SK-N-SH (cell line): ENCODE measurements at regions not wholly inside any gene's neighbourhood (a gene's known extent, or its start where the extent isn't known, plus 50 kb on each side); places are given as distances from the start of the nearest gene placed in this dataset.

Experiments used
- CTCF ChIA-PET: fragments of 300-600, 350-600 bp; formaldehyde crosslinking; extraction: SDS; loops from one replicate; lab custom pipeline; 2021; lab: Yijun Ruan, JAX
- POLR2A ChIA-PET: fragments of 350-600 bp; sonication (Branson Sonifier 250); formaldehyde crosslinking; extraction: SDS; loops from one replicate; lab custom pipeline; 2020; ENCODE audit warnings: antibody characterized with exemption, inconsistent platforms; lab: Yijun Ruan, JAX
- DNase-seq: peaks from one replicate; pipeline ENCODE4 v3.0.0; 2012
- H2AFZ ChIP-seq: fragments of 200-600 bp; sonication (generic); 2 replicates; pipeline ENCODE4 v1.8.1; 2016; ENCODE audit warnings: antibody characterized with exemption, mild to moderate bottlenecking, low read depth
- H3F3A ChIP-seq: fragments of 200-600 bp; sonication (generic); replicated peaks from 2 replicates; pipeline ENCODE3; 2016; ENCODE audit warnings: antibody characterized with exemption, mild to moderate bottlenecking; ENCODE audit not compliant: insufficient read depth
- H3K27ac ChIP-seq, 2 experiments: fragments of 200-500 bp in 1 of 2; fragments of 200-600 bp in 1 of 2; sonication (Bioruptor generic) in 1 of 2; sonication (generic), shearing (Covaris generic) in 1 of 2; 2 replicates each; pipeline versions ENCODE4 v1.5.1 to v1.6.1; 2014 to 2016; ENCODE audit warnings: low read depth in 2 of 2, inconsistent platforms in 1 of 2, low read length in 1 of 2, mild to moderate bottlenecking in 1 of 2, mixed read lengths in 1 of 2
- H3K27me3 ChIP-seq: fragments of 200-600 bp; sonication (generic), shearing (Covaris generic); 2 replicates; pipeline ENCODE4 v1.6.1; 2016; ENCODE audit warnings: mixed run types; ENCODE audit not compliant: insufficient read depth
- H3K36me3 ChIP-seq, 2 experiments: fragments of 200-500 bp in 1 of 2; fragments of 200-600 bp in 1 of 2; sonication (Bioruptor generic) in 1 of 2; sonication (generic) in 1 of 2; replicated peaks in 1 of 2; 2 replicates each; pipeline versions ENCODE3 to v1.5.1; 2014 to 2016; ENCODE audit warnings: low read length in 1 of 2, mild to moderate bottlenecking in 1 of 2; ENCODE audit not compliant: insufficient read depth in 2 of 2, control insufficient read depth in 1 of 2
- H3K4me1 ChIP-seq, 2 experiments: fragments of 200-500 bp in 1 of 2; fragments of 200-600 bp in 1 of 2; sonication (Bioruptor generic) in 1 of 2; sonication (generic), shearing (Covaris generic) in 1 of 2; 2 replicates each; pipeline versions ENCODE4 v1.5.1 to v1.6.1; 2014 to 2016; ENCODE audit warnings: low read depth in 1 of 2, low read length in 1 of 2, mixed run types in 1 of 2; ENCODE audit not compliant: insufficient read depth in 2 of 2, control insufficient read depth in 1 of 2
- H3K4me2 ChIP-seq: fragments of 200-600 bp; sonication (generic), shearing (Covaris generic); 2 replicates; pipeline ENCODE4 v1.6.1; 2017; ENCODE audit warnings: mixed run types
- H3K4me3 ChIP-seq, 2 experiments: fragments of 200-500 bp in 1 of 2; fragments of 200-600 bp in 1 of 2; sonication (Bioruptor generic) in 1 of 2; sonication (generic), shearing (Covaris generic) in 1 of 2; 2 replicates each; pipeline versions ENCODE4 v1.5.1 to v1.8.1; 2014 to 2016; ENCODE audit warnings: low read depth in 2 of 2, inconsistent platforms in 1 of 2, low read length in 1 of 2, mild to moderate bottlenecking in 1 of 2, mixed read lengths in 1 of 2, moderate library complexity in 1 of 2
- H3K79me2 ChIP-seq: fragments of 200-600 bp; sonication (generic); 2 replicates; pipeline ENCODE4 v1.8.1; 2017; ENCODE audit warnings: mild to moderate bottlenecking; ENCODE audit not compliant: insufficient read depth
- H3K9ac ChIP-seq: fragments of 200-600 bp; sonication (generic); 2 replicates; pipeline ENCODE4 v1.6.1; 2017; ENCODE audit warnings: mixed run types
- H3K9me2 ChIP-seq: fragments of 200-600 bp; sonication (generic); 2 replicates; pipeline ENCODE4 v1.6.1; 2017; ENCODE audit warnings: mixed run types
- H3K9me3 ChIP-seq: fragments of 200-600 bp; sonication (generic); 2 replicates; pipeline ENCODE4 v1.6.1; 2017; ENCODE audit warnings: mixed run types, mild to moderate bottlenecking, moderate library complexity
- H4K20me1 ChIP-seq: fragments of 200-600 bp; sonication (generic); 2 replicates; pipeline ENCODE4 v1.6.1; 2017; ENCODE audit warnings: mild to moderate bottlenecking, mixed run types; ENCODE audit not compliant: insufficient read depth
- CHD2 ChIP-seq: fragments of 150-350 bp; IDR thresholded peaks from 2 replicates; pipeline ENCODE4 v1.6.1; 2018; ENCODE audit warnings: low read length; ENCODE audit not compliant: partially characterized antibody
- EZH2phosphoT487 ChIP-seq: fragments of 200-600 bp; sonication (generic); IDR thresholded peaks from 2 replicates; pipeline ENCODE4 v1.6.1; 2017; ENCODE audit warnings: low read depth, mixed run types, mild to moderate bottlenecking, antibody characterized with exemption, moderate library complexity, borderline replicate concordance
- FOSL2 ChIP-seq: IDR thresholded peaks from 2 replicates; pipeline ENCODE4 v1.4.0; 2012; ENCODE audit warnings: low read depth, mild to moderate bottlenecking, moderate library complexity, borderline replicate concordance
- FOXJ3 ChIP-seq: sonication (generic); formaldehyde crosslinking; IDR thresholded peaks from 2 replicates; pipeline ENCODE4 v1.5.1; 2020; ENCODE audit warnings: mild to moderate bottlenecking, missing genetic modification reagents
- GABPA ChIP-seq: IDR thresholded peaks from 2 replicates; pipeline ENCODE4 v1.4.0; 2012; ENCODE audit warnings: low read depth, mild to moderate bottlenecking
- GATA2 ChIP-seq: sonication (generic); formaldehyde crosslinking; IDR thresholded peaks from 2 replicates; pipeline ENCODE4 v1.5.0; 2020; ENCODE audit warnings: mild to moderate bottlenecking, missing genetic modification reagents
- MEF2A ChIP-seq: IDR thresholded peaks from 2 replicates; pipeline ENCODE4 v1.4.0; 2012; ENCODE audit warnings: low read depth, borderline replicate concordance
- MXI1 ChIP-seq: IDR thresholded peaks from 2 replicates; pipeline ENCODE4 v1.6.1; 2012; ENCODE audit warnings: mild to moderate bottlenecking, low read depth, low read length, improper control_type of control experiment
- NFIC ChIP-seq: IDR thresholded peaks from 2 replicates; pipeline ENCODE4 v1.4.0; 2012; ENCODE audit warnings: borderline replicate concordance
- NRF1 ChIP-seq: IDR thresholded peaks from 2 replicates; pipeline ENCODE4 v1.6.1; 2012; ENCODE audit warnings: low read depth, mild to moderate bottlenecking, low read length
- POLR2AphosphoS5 ChIP-seq: IDR thresholded peaks from 2 replicates; pipeline ENCODE4 v1.6.1; 2012; ENCODE audit warnings: low read depth, low read length
- RFX5 ChIP-seq: IDR thresholded peaks from 2 replicates; pipeline ENCODE4 v1.6.1; 2012; ENCODE audit warnings: mild to moderate bottlenecking, improper control_type of control experiment, low read length
- RXRA ChIP-seq: IDR thresholded peaks from 2 replicates; pipeline ENCODE4 v1.4.0; 2012; ENCODE audit warnings: low read depth, mild to moderate bottlenecking, borderline replicate concordance
- SIN3A ChIP-seq: IDR thresholded peaks from 2 replicates; pipeline ENCODE4 v1.6.1; 2012; ENCODE audit warnings: low read depth, mild to moderate bottlenecking, low read length, moderate library complexity, borderline replicate concordance
- SMC3 ChIP-seq: IDR thresholded peaks from 2 replicates; pipeline ENCODE4 v1.6.1; 2012; ENCODE audit warnings: low read depth, low read length, improper control_type of control experiment
- YY1 ChIP-seq: IDR thresholded peaks from 2 replicates; pipeline ENCODE4 v1.4.0; 2012; ENCODE audit warnings: low read depth, mild to moderate bottlenecking
- WGBS: methylation state at CpG from one replicate; pipeline ENCODE4 v1.1.6; 2017; ENCODE audit warnings: low lambda C conversion rate; 5-methylcytosine and 5-hydroxymethylcytosine counted together
- TF ChIP-seq, protein P1 (sequence below): fragments of 200-600 bp; sonication (generic); IDR thresholded peaks from 2 replicates; pipeline ENCODE4 v1.6.1; 2017; ENCODE audit warnings: antibody characterized with exemption, mild to moderate bottlenecking, moderate library complexity
- TF ChIP-seq, protein P2 (sequence below): IDR thresholded peaks from 2 replicates; pipeline ENCODE4 v1.4.0; 2012; ENCODE audit warnings: low read depth
- TF ChIP-seq, protein P3 (sequence below): fragments of 150-350 bp; IDR thresholded peaks from 2 replicates; pipeline ENCODE4 v1.6.1; 2016; ENCODE audit warnings: mild to moderate bottlenecking, low read depth, low read length
- TF ChIP-seq, protein P4 (sequence below): IDR thresholded peaks from 2 replicates; pipeline ENCODE4 v1.4.0; 2012; ENCODE audit warnings: low read depth, borderline replicate concordance

DNA sequence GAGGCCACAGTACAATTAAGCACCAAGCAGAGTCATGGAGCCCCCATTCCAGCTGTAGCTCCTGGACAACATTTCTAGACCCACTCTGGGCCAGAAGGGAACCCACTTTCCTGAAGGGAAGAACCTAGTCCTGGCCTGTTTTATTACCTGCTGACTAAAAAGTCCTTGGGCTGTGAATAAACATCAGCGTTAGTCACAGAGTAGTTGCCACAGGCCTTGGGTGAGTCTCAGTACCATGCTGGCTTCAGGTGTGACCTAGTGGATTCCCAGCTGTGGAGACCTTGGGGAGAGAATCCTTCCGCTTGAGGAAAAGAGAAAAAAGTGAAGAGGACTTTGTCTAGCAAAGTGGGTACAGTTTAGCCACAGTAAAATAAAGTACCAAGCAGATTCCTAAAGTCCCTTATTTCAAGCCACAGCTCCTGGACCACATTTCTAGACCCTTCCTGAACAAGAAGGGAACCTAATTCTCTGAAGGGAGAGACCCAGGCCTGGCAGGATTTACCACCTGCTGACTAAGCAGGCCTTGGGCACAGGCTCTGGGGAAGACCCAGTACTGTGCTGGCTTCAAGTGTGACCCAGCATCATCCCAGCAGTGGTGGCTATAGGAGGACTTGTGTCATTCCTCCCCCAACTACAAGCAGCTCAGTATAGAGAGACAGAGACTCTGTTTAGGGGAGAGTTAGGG is 118.3 kb upstream of the KCNH8 start:
- H3K4me2 ChIP-seq = no peak overlapping the region
- DNase-seq = no peak

DNA sequence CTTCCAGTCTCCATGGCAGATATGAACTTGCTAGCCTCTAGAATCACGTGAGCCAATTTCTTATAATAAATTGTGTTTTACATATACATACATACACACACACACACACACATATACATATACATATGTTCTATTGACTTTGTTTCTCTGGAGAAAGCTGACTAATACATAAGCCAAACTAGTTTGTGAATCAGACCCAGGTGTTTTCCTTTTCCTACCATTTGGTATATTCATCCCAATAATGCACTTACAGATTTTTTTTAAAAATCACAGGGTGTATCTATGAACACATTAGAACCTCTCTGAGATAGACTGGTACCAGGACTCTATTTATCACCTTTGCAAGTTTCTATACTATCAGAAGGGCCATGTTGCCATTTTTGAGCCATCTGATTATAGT is 122.9 kb upstream of the KCNH8 start:
- DNase-seq = no peak
- H3K9me3 ChIP-seq = no peaks in the 10 kb centered on the region
- H3K9me2 ChIP-seq = no peaks in the 10 kb centered on the region
- H3K27me3 ChIP-seq = no peaks in the 10 kb centered on the region
- H3F3A ChIP-seq = no peaks in the 10 kb centered on the region
- no peaks in the 10 kb centered on the region for H3K36me3 ChIP-seq
- no peak overlapping the region for H3K9ac ChIP-seq
- ChIA-PET CTCF (no interaction called here), POLR2A (no interaction called here)
- no peak overlapping the region for H3K4me3 ChIP-seq
- no peak overlapping the region for H3K27ac ChIP-seq
- 40% methylated on average over 1 of the region's 1 CpG for WGBS
- H4K20me1 ChIP-seq = no peaks in the 10 kb centered on the region
- H3K4me1 ChIP-seq = no peaks in the 10 kb centered on the region
- no peaks in the 10 kb centered on the region for H3K79me2 ChIP-seq
- H3K4me2 ChIP-seq = no peak overlapping the region
- H2AFZ ChIP-seq = no peak overlapping the region
- TF ChIP-seq FOSL2 (no peak), GATA2 (CRISPR knock-in tag) (no peak), RFX5 (no peak), EZH2phosphoT487 (no peak), POLR2AphosphoS5 (no peak), NRF1 (no peak), MEF2A (no peak)
- TF ChIP-seq, protein P1, sequence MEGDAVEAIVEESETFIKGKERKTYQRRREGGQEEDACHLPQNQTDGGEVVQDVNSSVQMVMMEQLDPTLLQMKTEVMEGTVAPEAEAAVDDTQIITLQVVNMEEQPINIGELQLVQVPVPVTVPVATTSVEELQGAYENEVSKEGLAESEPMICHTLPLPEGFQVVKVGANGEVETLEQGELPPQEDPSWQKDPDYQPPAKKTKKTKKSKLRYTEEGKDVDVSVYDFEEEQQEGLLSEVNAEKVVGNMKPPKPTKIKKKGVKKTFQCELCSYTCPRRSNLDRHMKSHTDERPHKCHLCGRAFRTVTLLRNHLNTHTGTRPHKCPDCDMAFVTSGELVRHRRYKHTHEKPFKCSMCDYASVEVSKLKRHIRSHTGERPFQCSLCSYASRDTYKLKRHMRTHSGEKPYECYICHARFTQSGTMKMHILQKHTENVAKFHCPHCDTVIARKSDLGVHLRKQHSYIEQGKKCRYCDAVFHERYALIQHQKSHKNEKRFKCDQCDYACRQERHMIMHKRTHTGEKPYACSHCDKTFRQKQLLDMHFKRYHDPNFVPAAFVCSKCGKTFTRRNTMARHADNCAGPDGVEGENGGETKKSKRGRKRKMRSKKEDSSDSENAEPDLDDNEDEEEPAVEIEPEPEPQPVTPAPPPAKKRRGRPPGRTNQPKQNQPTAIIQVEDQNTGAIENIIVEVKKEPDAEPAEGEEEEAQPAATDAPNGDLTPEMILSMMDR = no peak
- TF ChIP-seq, protein P2, sequence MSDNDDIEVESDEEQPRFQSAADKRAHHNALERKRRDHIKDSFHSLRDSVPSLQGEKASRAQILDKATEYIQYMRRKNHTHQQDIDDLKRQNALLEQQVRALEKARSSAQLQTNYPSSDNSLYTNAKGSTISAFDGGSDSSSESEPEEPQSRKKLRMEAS = no peak

More for the DNA sequence above, 118.3 kb upstream of the KCNH8 start:
- no peaks in the 10 kb centered on the region for H3K9me3 ChIP-seq
- no peaks in the 10 kb centered on the region for H4K20me1 ChIP-seq
- no peak overlapping the region for H3K4me3 ChIP-seq
- no peak overlapping the region for H2AFZ ChIP-seq
- no peaks in the 10 kb centered on the region for H3K4me1 ChIP-seq
- H3K27me3 ChIP-seq = no peaks in the 10 kb centered on the region
- H3K9me2 ChIP-seq = no peaks in the 10 kb centered on the region
- H3F3A ChIP-seq = no peaks in the 10 kb centered on the region
- no peak overlapping the region for H3K9ac ChIP-seq
- 75% methylated on average over 2 of the region's 2 CpGs for WGBS
- no peak overlapping the region for H3K27ac ChIP-seq
- TF ChIP-seq, protein P3, sequence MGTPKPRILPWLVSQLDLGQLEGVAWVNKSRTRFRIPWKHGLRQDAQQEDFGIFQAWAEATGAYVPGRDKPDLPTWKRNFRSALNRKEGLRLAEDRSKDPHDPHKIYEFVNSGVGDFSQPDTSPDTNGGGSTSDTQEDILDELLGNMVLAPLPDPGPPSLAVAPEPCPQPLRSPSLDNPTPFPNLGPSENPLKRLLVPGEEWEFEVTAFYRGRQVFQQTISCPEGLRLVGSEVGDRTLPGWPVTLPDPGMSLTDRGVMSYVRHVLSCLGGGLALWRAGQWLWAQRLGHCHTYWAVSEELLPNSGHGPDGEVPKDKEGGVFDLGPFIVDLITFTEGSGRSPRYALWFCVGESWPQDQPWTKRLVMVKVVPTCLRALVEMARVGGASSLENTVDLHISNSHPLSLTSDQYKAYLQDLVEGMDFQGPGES = no peak
- TF ChIP-seq SMC3 (no peak), MXI1 (no peak), NFIC (no peak), POLR2AphosphoS5 (no peak), GATA2 (CRISPR knock-in tag) (no peak), GABPA (no peak), RXRA (no peak), FOXJ3 (no peak), EZH2phosphoT487 (no peak), YY1 (no peak), MEF2A (no peak), CHD2 (no peak), SIN3A (no peak)
- TF ChIP-seq, protein P4, sequence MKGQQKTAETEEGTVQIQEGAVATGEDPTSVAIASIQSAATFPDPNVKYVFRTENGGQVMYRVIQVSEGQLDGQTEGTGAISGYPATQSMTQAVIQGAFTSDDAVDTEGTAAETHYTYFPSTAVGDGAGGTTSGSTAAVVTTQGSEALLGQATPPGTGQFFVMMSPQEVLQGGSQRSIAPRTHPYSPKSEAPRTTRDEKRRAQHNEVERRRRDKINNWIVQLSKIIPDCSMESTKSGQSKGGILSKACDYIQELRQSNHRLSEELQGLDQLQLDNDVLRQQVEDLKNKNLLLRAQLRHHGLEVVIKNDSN = no peak
- TF ChIP-seq, protein P1 = no peak
- TF ChIP-seq, all 33 proteins: peak for 0
- H3K36me3 ChIP-seq = no peaks in the 10 kb centered on the region
- CTCF ChIA-PET = interaction anchor here (1.1 kb wide), 1 partner anchor 27 kb away, joined by 3 read pairs; no protein-coding TSS in a partner anchor
- POLR2A ChIA-PET = no interaction called here
- no peaks in the 10 kb centered on the region for H3K79me2 ChIP-seq
